Peyer's patch (tissue), 4 donors: ENCODE measurements at regions not wholly inside any gene's neighbourhood (a gene's known extent, or its start where the extent isn't known, plus 50 kb on each side); places are given as distances from the start of the nearest gene placed in this dataset.

Source experiments
- DNase-seq, 3 donors: peaks; one replicate each; pipeline ENCODE4 v3.0.0-alpha.2; 2017 to 2019
- H3K27ac ChIP-seq, 4 donors: fragments of 200-600 bp; sonication (generic); one replicate each; pipeline ENCODE4 v1.5.1; 2016 to 2019
- H3K27me3 ChIP-seq, 2 donors: fragments of 200-600 bp; sonication (generic); one replicate each; pipeline ENCODE4 v1.5.1; 2019
- H3K36me3 ChIP-seq, 3 donors: fragments of 200-600 bp; sonication (generic); one replicate each; pipeline ENCODE4 v1.5.1; 2016 to 2019
- H3K4me1 ChIP-seq, 4 donors: fragments of 200-600 bp; sonication (generic); one replicate each; pipeline ENCODE4 v1.5.1; 2016 to 2019
- H3K4me3 ChIP-seq, 4 donors: fragments of 200-600 bp; sonication (generic); 1 replicate in 3 of 4; 2 replicates in 1 of 4; pipeline ENCODE4 v1.5.1; 2016 to 2019; ENCODE audit warnings: mild to moderate bottlenecking in 1 of 4
- H3K9me3 ChIP-seq, 4 donors: fragments of 200-600 bp; sonication (generic); one replicate each; pipeline ENCODE4 v1.5.1; 2016 to 2019; ENCODE audit warnings: mild to moderate bottlenecking in 1 of 4
- POLR2A ChIP-seq, 2 donors: fragments of 450-650 bp; IDR thresholded peaks; one replicate each; pipeline ENCODE4 v1.5.1; 2017; ENCODE audit warnings: antibody characterized with exemption in 2 of 2, mild to moderate bottlenecking in 2 of 2, moderate library complexity in 2 of 2
- TF ChIP-seq, protein P1 (sequence below), 6 experiments: fragments of 450-650 bp in 4 of 6; fragments of 200-600 bp in 2 of 6; sonication (generic) in 1 of 6; IDR thresholded peaks; one replicate each; pipeline ENCODE4 v1.5.1; 2017 to 2019; ENCODE audit warnings: antibody characterized with exemption in 6 of 6, mild to moderate bottlenecking in 3 of 6, moderate library complexity in 1 of 6

DNA sequence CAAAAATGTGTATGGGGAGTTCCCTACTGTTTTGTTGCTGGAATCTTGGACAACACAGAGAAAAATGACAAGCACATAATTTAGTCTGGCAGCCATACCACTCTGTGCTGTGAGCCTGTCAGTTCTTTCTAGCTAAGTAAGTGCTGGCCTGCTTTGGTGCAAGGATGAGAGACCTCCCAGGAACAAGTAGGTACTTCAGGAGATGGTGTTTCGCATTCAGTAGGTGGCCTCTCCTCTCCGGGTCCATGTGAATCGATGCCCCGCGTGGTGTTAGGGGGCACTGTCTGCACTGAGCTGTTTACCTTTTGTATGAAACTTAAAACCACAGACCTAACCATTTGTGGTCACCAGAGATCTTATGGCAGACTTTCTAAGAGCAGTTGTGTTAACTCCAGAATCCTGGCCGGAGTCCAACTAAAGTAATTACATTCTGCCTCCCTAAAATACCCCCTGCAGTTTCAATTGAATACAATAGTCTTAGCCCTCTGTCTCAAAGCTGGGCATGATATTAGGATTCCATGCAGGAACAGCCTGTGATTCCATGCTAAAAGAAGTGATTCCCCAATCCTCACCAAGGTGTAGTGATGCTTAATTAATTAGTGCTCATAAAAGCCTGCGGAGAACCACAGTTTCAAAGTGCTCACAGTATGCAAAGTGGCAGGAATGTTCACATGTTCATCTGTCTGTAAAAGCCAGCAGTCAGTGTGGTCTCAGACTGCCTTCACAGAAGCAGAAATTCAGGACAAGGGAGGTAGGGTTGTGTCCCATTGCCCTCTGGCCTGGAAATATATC is 64.2 kb downstream of the LLPH start:
- no peaks in the 10 kb centered on the region for H3K9me3 ChIP-seq
- H3K27me3 ChIP-seq, result no peaks in the 10 kb centered on the region
- no peak for DNase-seq
- no peaks in the 10 kb centered on the region for H3K36me3 ChIP-seq
- H3K4me1 ChIP-seq, result no peaks in the 10 kb centered on the region
- H3K27ac ChIP-seq, result no peak overlapping the region
- no peak overlapping the region for H3K4me3 ChIP-seq
- TF ChIP-seq POLR2A (IDR thresholded peaks at IDR 0.05), result no peak
- TF ChIP-seq, protein P1, sequence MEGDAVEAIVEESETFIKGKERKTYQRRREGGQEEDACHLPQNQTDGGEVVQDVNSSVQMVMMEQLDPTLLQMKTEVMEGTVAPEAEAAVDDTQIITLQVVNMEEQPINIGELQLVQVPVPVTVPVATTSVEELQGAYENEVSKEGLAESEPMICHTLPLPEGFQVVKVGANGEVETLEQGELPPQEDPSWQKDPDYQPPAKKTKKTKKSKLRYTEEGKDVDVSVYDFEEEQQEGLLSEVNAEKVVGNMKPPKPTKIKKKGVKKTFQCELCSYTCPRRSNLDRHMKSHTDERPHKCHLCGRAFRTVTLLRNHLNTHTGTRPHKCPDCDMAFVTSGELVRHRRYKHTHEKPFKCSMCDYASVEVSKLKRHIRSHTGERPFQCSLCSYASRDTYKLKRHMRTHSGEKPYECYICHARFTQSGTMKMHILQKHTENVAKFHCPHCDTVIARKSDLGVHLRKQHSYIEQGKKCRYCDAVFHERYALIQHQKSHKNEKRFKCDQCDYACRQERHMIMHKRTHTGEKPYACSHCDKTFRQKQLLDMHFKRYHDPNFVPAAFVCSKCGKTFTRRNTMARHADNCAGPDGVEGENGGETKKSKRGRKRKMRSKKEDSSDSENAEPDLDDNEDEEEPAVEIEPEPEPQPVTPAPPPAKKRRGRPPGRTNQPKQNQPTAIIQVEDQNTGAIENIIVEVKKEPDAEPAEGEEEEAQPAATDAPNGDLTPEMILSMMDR (IDR thresholded peaks at IDR 0.05), result no peak

DNA sequence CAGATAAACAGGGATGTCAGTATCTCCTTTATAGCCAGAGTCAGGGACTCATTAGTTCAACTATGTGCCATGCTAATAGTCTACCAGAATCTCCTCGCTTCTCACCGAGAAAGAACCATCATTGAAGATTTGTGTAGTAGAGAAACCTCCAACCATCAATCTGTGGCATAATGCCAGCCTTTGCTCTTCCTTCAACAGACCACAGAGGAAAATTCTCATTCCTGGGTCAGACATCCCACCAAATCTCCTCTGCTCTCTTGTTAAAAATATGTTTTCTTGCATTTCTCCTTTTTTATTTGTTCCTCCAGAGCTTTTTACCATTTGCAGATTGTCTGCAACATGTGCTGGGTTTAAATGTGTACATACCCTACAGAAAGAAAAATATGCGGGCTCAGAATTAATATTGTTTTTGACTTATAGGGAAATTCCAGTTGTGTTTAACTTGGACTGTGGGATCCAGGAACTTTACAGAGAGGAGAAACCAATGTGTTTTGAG is 64.9 kb downstream of the LLPH start:
- no peaks in the 10 kb centered on the region for H3K4me1 ChIP-seq
- no peaks in the 10 kb centered on the region for H3K36me3 ChIP-seq
- no peak for DNase-seq
- TF ChIP-seq, protein P1 (IDR thresholded peaks at IDR 0.05), result no peak
- no peak for TF ChIP-seq POLR2A (IDR thresholded peaks at IDR 0.05)
- H3K9me3 ChIP-seq, result no peaks in the 10 kb centered on the region
- H3K27ac ChIP-seq, result no peak overlapping the region
- H3K27me3 ChIP-seq, result no peaks in the 10 kb centered on the region
- H3K4me3 ChIP-seq, result no peak overlapping the region

DNA sequence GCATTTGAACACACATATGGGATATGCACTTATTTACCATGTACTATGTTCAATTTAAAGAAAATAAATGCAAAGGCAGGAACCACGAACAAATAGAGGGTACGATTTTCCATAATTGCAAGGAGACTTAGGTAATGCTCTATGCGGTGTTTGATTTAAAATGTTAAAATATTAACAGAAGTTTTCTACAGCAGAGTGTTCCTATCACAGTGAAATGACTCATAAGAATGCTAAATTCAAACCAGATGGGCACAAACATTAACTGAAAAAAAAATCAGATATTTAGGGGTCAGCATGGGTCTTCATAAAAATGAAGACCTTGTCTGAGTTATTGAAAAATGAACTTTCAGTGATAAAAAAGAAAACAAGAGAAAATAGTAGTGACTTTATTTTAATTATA is 65.4 kb downstream of the LLPH start:
- Histone ChIP-seq H3K27ac (no peak overlapping the region), H3K9me3 (no peaks in the 10 kb centered on the region), H3K36me3 (no peaks in the 10 kb centered on the region), H3K4me3 (no peak overlapping the region), H3K4me1 (no peaks in the 10 kb centered on the region), H3K27me3 (no peaks in the 10 kb centered on the region)
- TF ChIP-seq, protein P1 (IDR thresholded peaks at IDR 0.05), result no peak
- no peak for TF ChIP-seq POLR2A (IDR thresholded peaks at IDR 0.05)
- DNase-seq, result no peak

DNA sequence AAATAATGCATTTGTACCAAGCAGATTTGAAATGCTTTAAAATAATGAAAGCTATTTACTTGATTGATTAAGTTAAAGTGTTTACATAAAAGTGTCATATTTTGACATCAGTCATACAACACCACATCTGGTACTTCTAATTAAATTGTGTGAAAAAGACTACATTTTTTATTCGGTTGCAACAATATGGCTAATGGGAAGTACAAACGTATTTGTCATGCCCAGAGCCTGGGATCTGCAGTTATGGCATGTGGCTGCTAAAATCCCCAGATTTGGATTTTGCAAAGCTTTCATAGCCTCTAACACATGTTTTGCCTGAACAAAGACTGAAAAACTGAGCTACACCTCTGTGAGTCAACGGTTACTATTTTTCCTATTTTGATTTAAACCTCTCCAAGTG is 66.6 kb downstream of the LLPH start:
- Histone ChIP-seq H3K4me1 (no peaks in the 10 kb centered on the region), H3K27me3 (no peaks in the 10 kb centered on the region), H3K36me3 (no peaks in the 10 kb centered on the region), H3K4me3 (no peak overlapping the region), H3K27ac (no peak overlapping the region), H3K9me3 (no peaks in the 10 kb centered on the region)
- no peak for DNase-seq
- TF ChIP-seq, protein P1 (IDR thresholded peaks at IDR 0.05), result no peak
- TF ChIP-seq POLR2A (IDR thresholded peaks at IDR 0.05), result no peak

DNA sequence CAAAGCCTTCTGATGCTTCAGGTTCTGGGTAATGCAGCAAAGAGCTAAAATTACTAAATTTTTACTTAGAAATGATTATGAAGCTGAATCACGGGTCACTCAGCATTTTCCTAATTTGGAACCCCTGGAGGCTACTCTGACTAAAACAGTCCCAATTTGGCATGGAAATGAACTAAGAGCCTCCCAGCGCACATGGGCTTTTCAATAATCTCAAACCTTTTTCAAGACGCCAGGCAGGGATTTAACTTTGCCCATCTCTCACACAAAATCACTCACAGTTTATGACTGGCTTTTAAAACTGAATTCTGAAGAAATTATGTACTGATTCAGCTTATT is 68.3 kb downstream of the LLPH start:
- Histone ChIP-seq H3K4me3 (no peak overlapping the region), H3K36me3 (no peaks in the 10 kb centered on the region), H3K27ac (no peak overlapping the region), H3K4me1 (no peaks in the 10 kb centered on the region), H3K9me3 (no peaks in the 10 kb centered on the region), H3K27me3 (no peaks in the 10 kb centered on the region)
- DNase-seq, result no peak
- no peak for TF ChIP-seq POLR2A (IDR thresholded peaks at IDR 0.05)
- TF ChIP-seq, protein P1 (IDR thresholded peaks at IDR 0.05), result no peak
